ENCODE measurements at regions not wholly inside any gene's neighbourhood (a gene's known extent, or its start where the extent isn't known, plus 50 kb on each side); places are given as distances from the start of the nearest gene placed in this dataset.

GRCh38 chr7:88095-88926, 104.1 kb upstream of the FAM20C start:
- TF ChIP-seq, protein P1, sequence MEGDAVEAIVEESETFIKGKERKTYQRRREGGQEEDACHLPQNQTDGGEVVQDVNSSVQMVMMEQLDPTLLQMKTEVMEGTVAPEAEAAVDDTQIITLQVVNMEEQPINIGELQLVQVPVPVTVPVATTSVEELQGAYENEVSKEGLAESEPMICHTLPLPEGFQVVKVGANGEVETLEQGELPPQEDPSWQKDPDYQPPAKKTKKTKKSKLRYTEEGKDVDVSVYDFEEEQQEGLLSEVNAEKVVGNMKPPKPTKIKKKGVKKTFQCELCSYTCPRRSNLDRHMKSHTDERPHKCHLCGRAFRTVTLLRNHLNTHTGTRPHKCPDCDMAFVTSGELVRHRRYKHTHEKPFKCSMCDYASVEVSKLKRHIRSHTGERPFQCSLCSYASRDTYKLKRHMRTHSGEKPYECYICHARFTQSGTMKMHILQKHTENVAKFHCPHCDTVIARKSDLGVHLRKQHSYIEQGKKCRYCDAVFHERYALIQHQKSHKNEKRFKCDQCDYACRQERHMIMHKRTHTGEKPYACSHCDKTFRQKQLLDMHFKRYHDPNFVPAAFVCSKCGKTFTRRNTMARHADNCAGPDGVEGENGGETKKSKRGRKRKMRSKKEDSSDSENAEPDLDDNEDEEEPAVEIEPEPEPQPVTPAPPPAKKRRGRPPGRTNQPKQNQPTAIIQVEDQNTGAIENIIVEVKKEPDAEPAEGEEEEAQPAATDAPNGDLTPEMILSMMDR (IDR thresholded peaks at IDR 0.05 in 2 of 3, conservative IDR thresholded peaks at IDR 0.05 in 1 of 3; ENCODE audit: borderline replicate concordance in 1 of 3, insufficient read depth in 1 of 3, low read depth in 2 of 3, low read length in 2 of 3): peak; percentile 31 to 41 (median 35); a peak in 5 of 6 replicates
- no peak for TF ChIP-seq EZH2 (IDR thresholded peaks at IDR 0.05)
- TF ChIP-seq POLR2A (IDR thresholded peaks at IDR 0.05; ENCODE audit: borderline replicate concordance, extremely low read depth, insufficient read depth, insufficient read length): no peak
- no peak for TF ChIP-seq REST (IDR thresholded peaks at IDR 0.05; ENCODE audit: low read depth)
- TF ChIP-seq JUND (IDR thresholded peaks at IDR 0.05): no peak
